C4-2B (cell line): ENCODE measurements at regions not wholly inside any gene's neighbourhood (a gene's known extent, or its start where the extent isn't known, plus 50 kb on each side); places are given as distances from the start of the nearest gene placed in this dataset.

Source experiments
- CTCF ChIP-seq: fragments of 450-650 bp; conservative IDR thresholded peaks from 2 replicates; pipeline ENCODE4 v1.5.1; 2017; ENCODE audit warnings: mild to moderate bottlenecking
- ZFX ChIP-seq: fragments of 450-650 bp; IDR thresholded peaks from 2 replicates; pipeline ENCODE4 v1.6.1; 2017

- no peak for TF ChIP-seq CTCF
- no peak for TF ChIP-seq ZFX
Measured at GRCh38 chr13:57925751-57926150, 294.2 kb downstream of the PCDH17 start.
